HUDEP-2 (cell line): ENCODE measurements at regions not wholly inside any gene's neighbourhood (a gene's known extent, or its start where the extent isn't known, plus 50 kb on each side); places are given as distances from the start of the nearest gene placed in this dataset.
"Not testable (repeated sequence)": the region's sequence is repeated elsewhere in the genome, so short reads cannot be mapped to it uniquely, and the experiment has no call there.

Experiments
- DNase-seq, 76 experiments: peaks; one replicate each; lab custom pipeline; 2025; ENCODE audit not compliant: unreplicated experiment in 76 of 76; lab: John Stamatoyannopoulos, UW

DNA sequence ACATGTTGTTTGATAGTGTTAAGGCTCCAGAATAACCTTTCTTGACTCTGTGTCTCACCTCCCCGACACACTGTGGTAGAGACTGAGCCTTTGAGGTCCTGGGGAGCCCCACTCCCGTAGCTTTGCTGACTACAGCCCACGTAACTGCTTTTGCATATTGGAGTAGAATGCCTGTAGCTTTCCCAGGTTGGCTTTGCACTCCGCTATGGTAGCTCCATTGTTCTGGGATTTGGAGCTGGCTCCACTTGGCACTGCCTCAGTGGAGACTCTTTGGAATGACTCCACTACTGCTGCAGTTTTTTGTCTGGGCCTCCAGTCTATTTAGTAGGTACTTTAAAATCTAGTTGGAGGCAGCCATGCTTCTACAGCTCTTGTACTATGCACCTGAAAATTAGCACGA, 56.2 kb upstream of the ANXA1 start:
- no peak for DNase-seq

DNA sequence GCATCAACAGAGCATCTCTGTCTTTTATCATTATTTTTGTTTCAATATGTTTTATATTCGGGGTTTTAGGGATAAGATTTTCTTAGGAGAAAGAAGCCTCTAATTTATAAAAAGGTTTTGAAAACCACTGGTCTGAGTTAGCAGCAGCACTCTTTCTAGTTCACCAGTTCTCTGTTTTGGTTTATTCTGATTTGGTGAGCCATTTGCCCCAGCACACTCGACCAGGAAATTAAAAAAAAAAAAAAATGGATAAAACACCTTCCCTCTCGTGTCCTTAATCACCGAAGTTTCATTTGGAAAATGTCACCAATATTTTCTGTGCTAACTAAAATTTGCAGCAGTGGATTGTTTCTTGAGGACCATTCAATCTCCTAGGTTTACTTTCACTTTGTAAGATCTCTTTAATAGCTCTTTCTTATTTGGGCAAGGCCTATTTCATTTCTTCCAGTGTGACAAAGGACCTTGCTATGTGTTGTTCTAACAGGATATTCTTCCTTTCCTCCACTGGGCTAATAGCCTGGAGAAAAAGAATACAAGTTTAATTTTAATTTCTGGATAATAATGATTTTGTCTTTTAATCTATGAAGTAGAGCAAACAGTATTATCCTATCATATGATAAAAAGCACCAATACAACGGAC, 57.8 kb upstream of the ANXA1 start:
- DNase-seq: no peak

GRCh38 chr9:73093016-73093739, 58.5 kb upstream of the ANXA1 start:
- no peak for DNase-seq

- DNase-seq: no peak
Observed at GRCh38 chr9:73091909-73092308, 59.8 kb upstream of the ANXA1 start.

DNA sequence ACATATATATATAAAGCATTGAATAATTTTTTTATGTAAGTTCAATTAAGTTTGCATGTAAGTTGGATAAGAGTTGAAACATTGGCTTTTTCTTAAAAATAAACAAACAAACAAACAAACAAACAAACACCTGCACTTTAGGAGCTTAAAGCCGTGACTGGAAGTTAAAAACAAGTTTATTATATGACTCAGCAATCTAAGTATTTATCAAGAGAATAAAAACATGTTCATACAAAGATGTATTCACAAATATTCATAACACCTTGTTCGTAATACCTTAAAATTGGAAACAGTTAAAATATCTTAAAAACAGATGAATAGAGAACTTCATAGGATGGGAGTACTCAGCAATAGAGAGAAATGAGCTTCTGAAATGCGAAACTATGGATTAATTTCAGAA, 61.5 kb upstream of the ANXA1 start:
- no peak for DNase-seq

DNA sequence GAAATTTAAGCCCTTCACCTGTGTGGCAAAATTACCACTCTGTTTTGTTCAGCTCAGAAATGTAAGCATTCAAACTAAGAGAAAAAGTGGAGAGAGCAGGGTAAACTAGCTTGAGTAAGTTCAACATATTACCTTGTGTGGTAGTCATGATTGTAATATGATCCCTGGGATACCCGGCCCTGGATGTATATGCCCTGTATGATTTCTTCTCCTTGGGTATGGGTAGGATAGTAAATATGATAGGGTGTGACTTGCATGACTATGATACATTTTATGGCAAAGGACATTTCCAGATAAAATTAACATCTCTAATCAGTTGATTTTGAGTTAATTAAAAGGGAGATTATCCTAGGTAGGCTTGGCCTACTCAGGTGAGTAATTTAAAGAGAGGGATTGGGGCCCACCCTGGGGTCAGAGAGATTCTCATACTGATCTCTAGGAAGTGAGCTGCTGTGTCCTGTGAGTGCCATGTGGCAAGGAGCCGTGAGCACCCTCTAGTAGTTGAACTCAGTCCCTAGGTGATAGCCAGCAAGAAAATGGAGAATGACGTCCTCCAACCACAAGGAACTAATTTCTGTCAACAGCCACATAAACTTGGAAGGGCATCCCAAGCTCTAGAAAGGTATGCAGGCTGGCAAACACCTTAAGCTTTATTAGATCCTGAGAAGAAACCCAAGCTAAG, 62.2 kb upstream of the ANXA1 start:
- DNase-seq: no peak

DNA sequence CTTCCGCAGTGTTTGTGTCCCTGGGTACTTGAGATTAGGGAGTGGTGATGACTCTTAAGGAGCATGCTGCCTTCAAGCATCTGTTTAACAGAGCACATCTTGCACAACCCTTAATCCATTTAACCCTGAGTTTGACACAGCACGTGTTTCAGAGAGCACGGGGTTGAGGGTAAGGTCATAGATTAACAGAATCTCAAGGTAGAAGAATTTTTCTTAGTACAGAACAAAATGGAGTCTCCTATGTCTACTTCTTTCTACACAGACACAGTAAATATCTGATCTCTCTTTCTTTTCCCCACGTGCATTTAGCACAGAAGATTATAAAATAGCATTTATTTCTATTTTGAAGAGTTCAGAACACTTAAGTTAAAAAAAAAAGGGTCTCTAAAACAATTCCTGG, 63.8 kb upstream of the ANXA1 start:
- not testable (repeated sequence) for DNase-seq

DNA sequence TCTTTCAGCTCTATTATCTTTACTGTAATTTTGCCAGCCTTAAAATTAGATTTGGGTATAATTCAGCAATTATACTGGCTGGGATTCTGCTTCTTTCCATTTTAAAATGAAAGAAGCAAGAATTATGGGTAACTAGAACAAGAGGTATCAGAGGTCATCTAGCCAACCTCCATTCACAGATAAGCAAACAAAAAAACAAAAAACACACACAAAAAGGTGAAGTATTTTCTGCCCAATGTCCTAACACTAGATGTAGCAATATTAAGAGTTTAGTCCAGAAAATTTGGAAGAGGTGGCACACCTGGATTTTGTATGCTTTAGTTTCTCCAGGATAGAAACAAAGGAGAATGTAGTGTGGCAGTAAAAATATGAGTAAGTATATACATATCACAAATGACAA, 68.1 kb upstream of the ANXA1 start:
- no peak for DNase-seq

GRCh38 chr9:73081979-73082657, 69.5 kb upstream of the ANXA1 start:
- DNase-seq: peak in 22 of 76 experiments; percentile 3 to 54 (median 22)

GRCh38 chr9:73080110-73080694, 71.5 kb upstream of the ANXA1 start:
- no peak for DNase-seq

GRCh38 chr9:73079326-73079725, 72.3 kb upstream of the ANXA1 start:
- DNase-seq: no peak

- no peak for DNase-seq
Observed at GRCh38 chr9:73077625-73078030, 74.0 kb upstream of the ANXA1 start.

DNA sequence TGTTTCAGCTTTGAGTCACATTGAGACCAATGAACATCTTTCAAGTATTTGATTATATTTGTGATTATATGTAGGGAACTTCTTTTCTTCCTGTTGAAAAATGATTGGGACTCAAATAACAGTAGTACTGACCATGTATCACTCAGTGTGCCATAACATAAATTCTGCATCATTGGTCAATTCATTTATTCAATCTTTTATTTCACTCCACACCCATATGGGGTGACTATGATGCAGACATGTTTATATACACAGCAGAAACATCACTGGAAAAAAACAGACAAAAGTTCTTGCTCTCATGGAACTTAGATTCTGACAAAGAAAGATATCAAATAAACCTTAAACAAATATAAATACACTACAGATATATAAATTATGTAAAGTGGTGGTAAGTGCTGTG, 74.7 kb upstream of the ANXA1 start:
- no peak for DNase-seq

- DNase-seq: no peak
Observed at GRCh38 chr9:73074176-73074708, 77.4 kb upstream of the ANXA1 start.

GRCh38 chr9:73073337-73074175, 78.1 kb upstream of the ANXA1 start:
- DNase-seq: no peak

- DNase-seq: peak in 3 of 76 experiments; percentile 2 to 13 (median 4)
Observed at GRCh38 chr9:73067074-73067473, 84.6 kb upstream of the ANXA1 start.

DNA sequence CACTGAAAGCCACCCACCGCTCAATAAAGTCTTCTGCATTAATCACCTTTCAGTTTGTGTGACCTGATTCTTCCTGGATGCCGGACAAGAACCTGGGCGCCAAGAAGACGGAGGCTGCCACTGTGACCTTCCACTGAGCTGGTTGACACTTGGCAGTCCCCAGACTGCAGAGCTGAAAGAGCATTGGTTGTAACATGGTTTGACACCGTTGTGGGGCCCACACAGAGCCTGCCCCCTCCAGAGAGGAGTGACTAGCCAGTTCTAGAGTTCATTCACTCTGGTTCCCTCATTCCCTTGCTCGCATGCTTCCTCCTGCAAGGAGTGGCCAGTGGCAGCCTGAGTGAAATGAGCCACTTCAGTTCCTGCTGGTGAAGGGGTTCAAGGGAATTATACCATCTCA, 86.2 kb upstream of the ANXA1 start:
- no peak for DNase-seq

DNA sequence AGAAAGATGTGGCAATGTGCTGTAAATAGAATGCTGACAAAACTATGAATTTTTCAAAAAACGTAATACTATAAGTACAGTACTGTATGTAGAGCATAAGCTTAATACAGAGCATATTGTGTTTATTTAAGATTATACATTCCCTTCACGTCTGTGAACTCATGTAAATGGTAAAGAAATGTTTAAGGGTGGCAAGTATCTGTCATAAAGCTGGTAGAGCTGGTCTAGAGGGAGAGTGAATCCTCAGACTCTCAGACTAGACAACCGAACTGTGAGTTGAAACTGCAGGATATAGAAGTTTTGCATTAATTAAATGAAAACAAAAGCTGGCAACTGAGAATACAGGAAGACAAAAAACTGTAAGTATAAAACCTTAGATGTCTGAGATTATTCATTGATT, 87.3 kb upstream of the ANXA1 start:
- DNase-seq: no peak

- DNase-seq: no peak
Observed at GRCh38 chr9:73061146-73061545, 90.5 kb upstream of the ANXA1 start.

GRCh38 chr9:73059247-73059646, 92.4 kb upstream of the ANXA1 start:
- DNase-seq: no peak
